ENCODE measurements at regions not wholly inside any gene's neighbourhood (a gene's known extent, or its start where the extent isn't known, plus 50 kb on each side); places are given as distances from the start of the nearest gene placed in this dataset.

DNA sequence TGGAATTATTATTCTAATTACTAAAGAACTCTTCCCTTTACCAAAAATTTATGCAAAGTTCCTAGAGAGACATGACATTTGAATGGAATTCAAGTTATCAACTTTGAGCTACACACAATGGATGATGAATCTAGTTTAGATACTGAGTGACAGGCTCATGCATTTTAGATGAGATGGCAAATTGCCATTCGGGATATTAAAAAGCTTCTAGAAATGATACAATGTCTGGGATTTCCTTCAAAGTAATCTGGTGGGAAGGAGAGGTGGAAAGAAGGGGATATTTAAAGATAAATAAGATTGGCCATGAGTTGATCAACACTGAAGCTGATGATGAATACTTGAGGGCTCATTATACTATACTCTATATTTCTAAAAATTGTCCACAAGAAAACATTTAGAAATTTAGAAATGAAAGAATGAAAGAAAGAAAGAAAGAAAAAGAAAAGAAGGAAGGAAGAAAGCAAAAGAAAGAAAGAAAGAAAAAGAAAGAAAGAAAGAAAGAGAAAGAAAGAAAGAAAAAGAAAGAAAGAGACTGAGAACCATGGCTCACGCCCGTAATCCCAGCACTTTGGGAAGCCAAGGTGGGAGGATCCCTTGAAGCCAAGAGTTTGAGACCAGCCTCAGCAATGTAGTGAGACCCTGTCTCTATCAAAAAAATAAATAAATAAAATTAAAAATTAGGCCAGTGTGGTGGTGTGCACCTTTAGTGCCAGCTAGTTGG, 62.6 kb upstream of the NEDD4L start:
- Histone ChIP-seq H3K4me2 (ENCODE audit: low read depth, low read length, poor library complexity, severe bottlenecking) (no peak overlapping the region), H4K20me1 (ENCODE audit: low read depth, low read length) (no peaks in the 10 kb centered on the region), H3K79me2 (ENCODE audit: insufficient read depth, low read length) (no peaks in the 10 kb centered on the region), H3K27ac (ENCODE audit: low read depth, low read length) (no peak overlapping the region), H3F3A (ENCODE audit: insufficient read depth) (no peaks in the 10 kb centered on the region), H3K9me2 (replicated peaks; ENCODE audit: insufficient read depth, low read length) (no peaks in the 10 kb centered on the region), H3K9me3 (ENCODE audit: insufficient read depth, low read length) (no peaks in the 10 kb centered on the region), H3K27me3 (ENCODE audit: low read length) (no peaks in the 10 kb centered on the region), H3K36me3 (ENCODE audit: low read length) (no peaks in the 10 kb centered on the region), H2AFZ (ENCODE audit: low read depth, low read length, severe bottlenecking) (no peak overlapping the region), H3K4me3 (ENCODE audit: insufficient read depth, low read length, poor library complexity, severe bottlenecking) (no peak overlapping the region), H3K9ac (ENCODE audit: low read length) (no peak overlapping the region)
- TF ChIP-seq, protein P1, sequence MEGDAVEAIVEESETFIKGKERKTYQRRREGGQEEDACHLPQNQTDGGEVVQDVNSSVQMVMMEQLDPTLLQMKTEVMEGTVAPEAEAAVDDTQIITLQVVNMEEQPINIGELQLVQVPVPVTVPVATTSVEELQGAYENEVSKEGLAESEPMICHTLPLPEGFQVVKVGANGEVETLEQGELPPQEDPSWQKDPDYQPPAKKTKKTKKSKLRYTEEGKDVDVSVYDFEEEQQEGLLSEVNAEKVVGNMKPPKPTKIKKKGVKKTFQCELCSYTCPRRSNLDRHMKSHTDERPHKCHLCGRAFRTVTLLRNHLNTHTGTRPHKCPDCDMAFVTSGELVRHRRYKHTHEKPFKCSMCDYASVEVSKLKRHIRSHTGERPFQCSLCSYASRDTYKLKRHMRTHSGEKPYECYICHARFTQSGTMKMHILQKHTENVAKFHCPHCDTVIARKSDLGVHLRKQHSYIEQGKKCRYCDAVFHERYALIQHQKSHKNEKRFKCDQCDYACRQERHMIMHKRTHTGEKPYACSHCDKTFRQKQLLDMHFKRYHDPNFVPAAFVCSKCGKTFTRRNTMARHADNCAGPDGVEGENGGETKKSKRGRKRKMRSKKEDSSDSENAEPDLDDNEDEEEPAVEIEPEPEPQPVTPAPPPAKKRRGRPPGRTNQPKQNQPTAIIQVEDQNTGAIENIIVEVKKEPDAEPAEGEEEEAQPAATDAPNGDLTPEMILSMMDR (IDR thresholded peaks at IDR 0.05; ENCODE audit: insufficient read depth, low read length, poor library complexity, severe bottlenecking): no peak
- TF ChIP-seq EZH2phosphoT487 (conservative IDR thresholded peaks at IDR 0.05; ENCODE audit: low read length): no peak

DNA sequence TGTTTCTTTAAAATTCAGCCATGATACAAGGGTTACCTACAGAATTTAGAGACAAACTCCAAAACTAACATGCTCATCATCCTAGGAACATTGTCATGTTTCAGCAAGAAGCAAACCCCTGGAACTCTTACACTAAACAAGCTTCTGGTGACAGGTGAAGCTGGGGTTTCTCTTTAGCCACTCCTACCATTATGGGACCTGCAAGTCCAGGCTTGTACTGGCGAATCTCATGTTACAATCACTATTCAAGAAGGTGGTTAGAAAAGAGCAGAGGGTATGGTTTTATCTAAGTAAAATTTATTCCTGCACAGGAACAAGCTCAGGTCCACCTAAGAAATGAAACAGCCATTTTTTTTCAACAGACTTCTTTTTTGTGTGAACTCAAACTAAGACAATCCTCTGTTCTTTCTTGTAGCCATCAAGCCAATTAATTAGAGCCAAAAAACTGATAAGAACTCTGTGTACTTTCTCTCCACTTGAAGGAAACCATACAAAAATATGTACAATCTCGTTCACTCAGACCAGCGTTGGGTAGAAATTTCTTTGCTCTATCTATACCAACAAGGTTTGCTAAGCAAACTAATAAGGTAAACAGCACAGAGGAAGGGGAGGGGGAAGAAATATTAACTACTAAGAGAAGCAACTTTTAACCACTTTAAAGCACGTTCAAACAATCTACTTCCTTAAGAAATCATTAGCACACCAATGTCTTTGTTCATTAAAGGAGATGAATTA, 63.3 kb upstream of the NEDD4L start:
- Histone ChIP-seq H3K9me3 (ENCODE audit: insufficient read depth, low read length) (no peaks in the 10 kb centered on the region), H2AFZ (ENCODE audit: low read depth, low read length, severe bottlenecking) (no peak overlapping the region), H3F3A (ENCODE audit: insufficient read depth) (no peaks in the 10 kb centered on the region), H3K9me2 (replicated peaks; ENCODE audit: insufficient read depth, low read length) (no peaks in the 10 kb centered on the region), H3K27me3 (ENCODE audit: low read length) (no peaks in the 10 kb centered on the region), H3K4me3 (ENCODE audit: insufficient read depth, low read length, poor library complexity, severe bottlenecking) (no peak overlapping the region), H3K9ac (ENCODE audit: low read length) (no peak overlapping the region), H3K36me3 (ENCODE audit: low read length) (no peaks in the 10 kb centered on the region), H3K4me2 (ENCODE audit: low read depth, low read length, poor library complexity, severe bottlenecking) (no peak overlapping the region), H3K27ac (ENCODE audit: low read depth, low read length) (no peak overlapping the region), H3K79me2 (ENCODE audit: insufficient read depth, low read length) (no peaks in the 10 kb centered on the region), H4K20me1 (ENCODE audit: low read depth, low read length) (no peaks in the 10 kb centered on the region)
- TF ChIP-seq, protein P1 (IDR thresholded peaks at IDR 0.05; ENCODE audit: insufficient read depth, low read length, poor library complexity, severe bottlenecking): no peak
- TF ChIP-seq EZH2phosphoT487 (conservative IDR thresholded peaks at IDR 0.05; ENCODE audit: low read length): no peak

DNA sequence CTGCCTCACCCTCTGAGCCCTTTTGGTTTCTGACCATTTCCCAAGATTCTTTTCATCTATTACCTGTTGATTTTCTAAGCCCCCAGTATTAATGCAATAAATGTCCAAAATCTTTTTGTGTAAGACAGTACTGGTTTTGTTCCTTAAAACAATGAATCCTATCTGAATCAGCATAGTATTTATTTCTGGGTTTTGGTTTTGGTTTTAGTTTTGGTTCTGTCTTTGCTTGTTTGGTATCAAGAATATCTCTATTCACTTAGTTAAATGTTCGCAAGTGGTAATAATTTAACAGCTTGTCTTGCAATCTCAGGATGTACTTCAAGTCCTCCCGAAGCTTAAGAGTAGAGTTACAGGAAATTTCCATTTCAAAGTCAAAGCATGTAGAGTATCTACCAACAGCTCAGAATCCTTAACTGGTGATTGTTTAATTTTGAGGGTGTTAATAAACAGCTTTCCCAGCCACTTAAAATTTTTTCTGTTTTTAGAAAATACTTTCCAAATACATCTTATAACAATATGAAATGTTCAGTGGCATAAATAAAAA, 67.7 kb upstream of the NEDD4L start:
- Histone ChIP-seq H3K4me2 (ENCODE audit: low read depth, low read length, poor library complexity, severe bottlenecking) (no peak overlapping the region), H3K9ac (ENCODE audit: low read length) (no peak overlapping the region)

More for the DNA sequence above, 67.7 kb upstream of the NEDD4L start:
- H3F3A ChIP-seq (ENCODE audit: insufficient read depth): no peaks in the 10 kb centered on the region
- H3K4me3 ChIP-seq (ENCODE audit: insufficient read depth, low read length, poor library complexity, severe bottlenecking): no peak overlapping the region
- no peak overlapping the region for H3K27ac ChIP-seq (ENCODE audit: low read depth, low read length)
- TF ChIP-seq, protein P1 (IDR thresholded peaks at IDR 0.05; ENCODE audit: insufficient read depth, low read length, poor library complexity, severe bottlenecking): no peak
- no peak for TF ChIP-seq EZH2phosphoT487 (conservative IDR thresholded peaks at IDR 0.05; ENCODE audit: low read length)
- no peaks in the 10 kb centered on the region for H3K9me2 ChIP-seq (replicated peaks; ENCODE audit: insufficient read depth, low read length)
- no peaks in the 10 kb centered on the region for H3K9me3 ChIP-seq (ENCODE audit: insufficient read depth, low read length)
- no peaks in the 10 kb centered on the region for H3K79me2 ChIP-seq (ENCODE audit: insufficient read depth, low read length)
- no peak overlapping the region for H2AFZ ChIP-seq (ENCODE audit: low read depth, low read length, severe bottlenecking)
- H3K27me3 ChIP-seq (ENCODE audit: low read length): no peaks in the 10 kb centered on the region
- H4K20me1 ChIP-seq (ENCODE audit: low read depth, low read length): no peaks in the 10 kb centered on the region
- no peaks in the 10 kb centered on the region for H3K36me3 ChIP-seq (ENCODE audit: low read length)
